Hematopoietic multipotent progenitor cell treated with erythropoietin and hydrocortisone succinate and interleukin-3 and kit ligand, for 17 days (in vitro differentiated cells): ENCODE measurements at regions not wholly inside any gene's neighbourhood (a gene's known extent, or its start where the extent isn't known, plus 50 kb on each side); places are given as distances from the start of the nearest gene placed in this dataset.
"Not testable (repeated sequence)": the region's sequence is repeated elsewhere in the genome, so short reads cannot be mapped to it uniquely, and the experiment has no call there.

Experiments used
- DNase-seq: peaks from one replicate; pipeline ENCODE4 v3.0.0-alpha.2; 2015; ENCODE audit warnings: low spot score

DNA sequence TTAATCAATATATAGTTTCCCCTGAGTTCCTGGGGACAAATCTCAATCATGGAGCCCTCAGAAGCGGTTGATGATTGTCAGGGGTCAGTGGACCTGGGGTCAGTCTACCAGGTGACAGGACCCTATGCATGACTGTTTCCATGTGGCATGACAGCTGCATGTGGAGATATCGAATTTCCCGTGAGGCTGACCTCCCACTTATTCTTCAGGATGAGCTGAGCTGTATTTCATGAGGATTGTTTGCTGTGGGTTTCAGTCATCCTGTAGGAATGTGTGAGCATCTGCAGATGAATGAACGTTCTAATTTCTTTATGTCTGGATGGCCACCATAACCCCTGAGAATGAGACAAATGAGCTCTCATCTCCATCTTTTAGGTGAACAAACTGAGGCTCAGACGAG lies 93.0 kb upstream of the HES1 start:
- DNase-seq = no peak

DNA sequence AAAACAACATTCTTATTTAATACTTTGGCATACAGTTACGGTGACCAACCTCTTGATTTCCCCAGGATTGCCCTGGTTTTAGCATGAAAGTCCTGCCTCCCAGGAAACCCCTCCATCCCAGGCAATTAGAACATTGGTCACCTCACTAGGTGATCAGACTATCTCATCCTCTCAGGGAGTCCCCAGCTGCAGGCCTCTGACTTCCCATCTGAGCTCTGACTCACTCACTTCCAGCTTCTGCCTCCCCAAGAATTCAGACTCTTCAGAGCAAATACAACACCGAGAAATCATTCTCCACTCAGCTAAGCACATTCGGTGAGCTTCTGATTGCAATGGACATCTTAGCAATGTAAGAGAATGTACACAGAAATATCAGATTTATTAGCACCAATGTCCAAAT lies 92.4 kb upstream of the HES1 start:
- DNase-seq = no peak

DNA sequence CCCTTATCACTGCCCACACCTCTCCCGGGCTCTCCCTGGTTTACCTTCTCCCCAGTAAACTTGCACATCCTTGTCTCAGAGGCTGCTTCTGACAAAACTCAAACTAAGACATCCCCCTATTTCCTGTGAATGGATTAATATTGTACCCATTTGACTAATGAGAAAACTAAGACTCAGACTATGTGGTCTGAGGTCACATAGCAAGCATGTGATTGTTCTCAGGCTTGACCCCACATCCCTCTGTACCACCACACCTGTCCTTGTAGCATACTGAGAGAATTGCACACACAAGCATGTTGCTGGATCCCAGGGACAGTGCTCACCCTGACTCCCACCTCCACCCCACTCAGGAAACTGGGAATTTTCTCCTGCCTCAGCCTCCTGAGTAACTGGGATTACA lies 90.7 kb upstream of the HES1 start:
- DNase-seq = no peak

DNA sequence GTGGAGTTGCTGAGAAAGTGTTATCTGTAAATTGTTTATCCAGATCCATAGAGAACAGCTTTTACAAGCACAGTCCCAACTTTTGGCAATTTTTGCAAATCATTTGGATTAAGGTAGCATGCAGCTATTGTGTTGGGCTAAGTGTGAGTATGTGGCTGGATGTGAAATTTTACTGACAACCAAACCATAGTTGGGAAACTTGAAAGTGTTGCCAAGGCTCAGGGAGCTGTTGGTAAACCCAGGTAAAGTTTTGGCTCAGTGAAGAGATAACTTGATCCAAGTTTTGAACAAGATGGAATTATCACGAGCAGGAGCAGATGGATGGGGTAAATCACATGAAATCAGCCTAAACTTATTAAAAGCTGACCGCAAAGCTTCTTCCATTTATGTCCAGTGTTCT lies 90.0 kb upstream of the HES1 start:
- DNase-seq = no peak

GRCh38 chr3:194046531-194046930 lies 89.4 kb upstream of the HES1 start:
- DNase-seq = no peak

- no peak for DNase-seq
Measured at GRCh38 chr3:194046995-194047645, 88.8 kb upstream of the HES1 start.

DNA sequence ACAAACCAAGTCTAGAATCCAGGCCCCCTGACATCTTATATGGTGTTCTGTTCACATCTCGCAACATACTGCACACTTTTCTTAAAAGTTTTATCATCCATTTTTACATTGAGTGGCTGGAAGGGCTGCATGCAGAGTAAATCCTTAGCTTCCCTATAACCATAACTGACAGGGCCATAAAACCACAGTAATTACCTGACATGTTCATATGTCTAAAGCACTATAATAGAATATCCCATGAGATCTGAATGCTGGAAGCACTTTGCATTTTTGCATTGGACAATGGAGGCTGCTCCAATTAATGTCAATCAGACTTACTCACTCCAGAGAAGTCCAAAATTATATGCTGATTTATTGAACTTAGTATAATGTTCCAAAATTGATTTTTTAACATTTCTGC lies 86.6 kb upstream of the HES1 start:
- DNase-seq = no peak

DNA sequence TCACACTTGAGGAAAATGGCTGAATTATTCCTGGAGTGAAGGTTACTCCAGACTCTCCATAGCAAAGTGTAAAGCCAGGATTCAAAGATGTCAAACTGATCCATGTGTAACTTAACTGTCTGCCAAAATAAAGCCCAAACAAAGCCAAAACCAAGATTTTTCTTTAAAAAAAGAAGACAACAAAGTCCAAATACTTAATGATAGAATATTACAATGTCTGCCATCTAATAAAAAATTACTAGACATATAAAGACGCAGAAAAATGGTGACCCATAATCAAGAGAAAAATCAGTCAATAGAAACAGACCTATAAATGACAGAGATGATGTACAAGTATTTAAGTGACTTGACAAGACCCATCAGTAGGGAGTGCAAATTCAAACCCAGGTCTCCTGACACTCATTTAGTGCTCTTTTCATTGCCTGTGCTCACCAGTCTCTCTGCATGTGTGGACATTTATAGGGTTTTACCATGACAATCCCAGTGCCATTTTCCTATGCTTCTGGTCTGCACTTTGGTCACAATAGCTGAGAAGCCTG lies 85.1 kb upstream of the HES1 start:
- no peak for DNase-seq

- DNase-seq = no peak
Measured at GRCh38 chr3:194051366-194052149, 84.4 kb upstream of the HES1 start.

DNA sequence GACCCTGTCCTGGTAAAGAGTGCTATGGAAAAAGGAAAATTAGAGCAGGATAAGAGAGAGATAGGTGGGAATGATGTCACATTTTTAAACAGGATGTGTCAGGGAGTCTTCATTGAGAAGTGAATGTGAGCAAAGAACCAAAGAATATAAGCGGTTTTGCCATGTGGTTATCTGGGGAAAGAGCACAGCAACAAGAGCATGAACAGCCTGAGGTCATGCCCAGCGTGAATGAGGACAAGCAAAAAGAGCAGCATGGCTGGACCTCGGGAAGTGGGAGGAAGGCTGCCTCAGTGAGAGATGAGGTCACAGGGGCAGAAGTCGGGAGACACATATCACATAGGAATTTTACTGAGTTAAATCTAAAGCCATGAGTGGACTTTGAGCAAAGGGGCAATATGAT lies 82.8 kb upstream of the HES1 start:
- DNase-seq = no peak

GRCh38 chr3:194054016-194054415 lies 81.9 kb upstream of the HES1 start:
- no peak for DNase-seq

DNA sequence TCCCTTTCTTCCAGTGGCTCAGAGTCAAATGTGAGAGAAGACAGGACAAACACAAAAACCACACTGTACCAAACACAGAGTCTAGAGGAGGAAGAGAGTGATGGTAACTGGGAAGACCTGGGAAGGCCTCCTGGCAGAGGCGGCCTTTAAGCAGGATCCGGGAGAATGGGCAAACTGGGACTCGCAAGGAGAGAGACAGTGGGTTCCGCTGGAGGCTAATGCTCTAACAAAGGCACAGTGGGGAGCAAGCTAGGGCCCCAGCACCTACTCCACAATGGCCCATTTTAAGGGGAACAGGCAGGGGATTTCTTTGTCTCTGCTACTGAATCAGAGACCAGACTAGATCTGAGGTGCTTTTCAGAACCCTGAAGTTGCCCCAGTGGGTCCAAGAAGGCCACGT lies 81.4 kb upstream of the HES1 start:
- DNase-seq = no peak

DNA sequence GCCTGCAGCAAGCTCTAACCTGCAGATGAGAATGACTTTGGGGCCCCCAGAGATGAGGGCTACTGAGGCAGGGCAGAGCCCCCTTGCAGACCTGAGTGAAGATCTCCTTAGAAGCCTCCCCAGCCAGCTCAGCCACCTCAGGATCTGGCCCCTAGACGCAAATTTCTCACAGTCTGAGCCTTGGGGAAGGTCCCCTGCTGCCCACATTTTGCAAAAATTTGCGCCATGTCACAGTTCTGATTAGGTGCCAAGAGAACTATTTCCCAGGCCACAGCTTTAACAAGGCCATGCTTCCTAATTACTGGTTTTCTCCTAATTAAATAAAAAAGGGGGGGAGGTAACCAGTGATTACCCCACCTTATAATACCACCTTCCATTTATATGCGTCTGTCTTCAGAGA lies 81.0 kb upstream of the HES1 start:
- no peak for DNase-seq

- DNase-seq = not testable (repeated sequence)
Measured at GRCh38 chr3:194056323-194056722, 79.6 kb upstream of the HES1 start.

DNA sequence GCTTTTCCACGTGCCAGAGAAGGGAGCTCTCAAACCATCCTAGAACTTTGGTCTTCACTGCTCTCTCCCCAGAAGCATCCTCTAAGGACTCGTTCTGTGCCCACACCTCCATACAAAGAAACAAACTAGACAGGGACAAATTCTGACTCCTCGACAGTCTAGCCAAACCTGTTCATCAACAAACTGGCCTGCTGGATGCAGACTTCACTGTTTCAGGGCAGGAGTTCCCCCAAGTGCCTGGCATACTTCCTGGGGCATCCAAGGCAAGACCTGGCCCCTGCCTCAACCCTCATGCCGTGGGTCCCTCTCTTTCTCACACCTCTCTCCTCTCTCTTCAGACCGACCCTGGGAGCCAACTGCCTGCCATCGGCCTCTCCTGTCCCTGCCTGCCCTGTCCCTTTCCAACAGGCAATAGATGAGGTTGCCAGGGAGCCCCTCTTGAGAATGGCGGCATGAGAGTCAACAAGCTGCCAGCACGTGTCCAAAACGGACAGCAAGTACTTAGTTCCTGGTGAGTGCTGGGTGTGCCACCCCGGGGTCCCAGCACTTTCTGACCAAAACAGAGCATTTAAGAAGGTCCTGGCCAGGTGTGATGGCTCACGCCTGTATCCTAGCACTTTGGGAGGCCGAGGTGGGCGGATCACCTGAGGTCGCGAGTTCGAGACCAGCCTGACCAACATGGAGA lies 79.1 kb upstream of the HES1 start:
- no peak for DNase-seq

DNA sequence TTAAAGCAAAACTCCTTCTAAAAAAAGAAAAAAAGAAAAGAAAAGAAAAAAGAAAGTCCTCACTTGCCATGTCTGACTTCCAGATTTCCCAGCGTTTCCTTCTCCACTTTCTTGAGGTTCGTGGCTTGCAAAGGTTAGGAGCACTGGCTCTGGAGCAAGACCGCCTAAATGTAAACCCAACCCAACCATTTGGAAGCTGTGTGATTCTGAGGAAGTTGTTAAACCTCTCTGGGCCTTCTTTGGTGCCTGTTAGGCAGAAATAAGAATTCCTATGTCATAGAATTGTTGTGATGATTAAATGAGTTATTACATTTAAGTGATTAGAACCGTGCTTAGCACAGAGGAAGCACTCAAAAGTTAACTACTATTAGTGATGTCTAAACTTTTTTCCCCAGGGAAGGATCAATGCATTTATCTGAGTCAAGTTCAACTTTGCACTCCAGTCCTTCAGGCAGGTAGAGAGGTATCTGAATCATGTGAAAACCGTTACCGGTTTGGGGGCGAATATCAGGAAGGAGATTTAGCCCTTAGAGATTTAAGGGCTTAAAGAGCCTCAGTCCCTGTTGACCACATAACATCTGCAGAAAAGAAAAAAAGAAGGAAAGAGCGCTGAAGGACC lies 78.3 kb upstream of the HES1 start:
- DNase-seq = no peak

GRCh38 chr3:194058189-194058571 lies 77.8 kb upstream of the HES1 start:
- no peak for DNase-seq

DNA sequence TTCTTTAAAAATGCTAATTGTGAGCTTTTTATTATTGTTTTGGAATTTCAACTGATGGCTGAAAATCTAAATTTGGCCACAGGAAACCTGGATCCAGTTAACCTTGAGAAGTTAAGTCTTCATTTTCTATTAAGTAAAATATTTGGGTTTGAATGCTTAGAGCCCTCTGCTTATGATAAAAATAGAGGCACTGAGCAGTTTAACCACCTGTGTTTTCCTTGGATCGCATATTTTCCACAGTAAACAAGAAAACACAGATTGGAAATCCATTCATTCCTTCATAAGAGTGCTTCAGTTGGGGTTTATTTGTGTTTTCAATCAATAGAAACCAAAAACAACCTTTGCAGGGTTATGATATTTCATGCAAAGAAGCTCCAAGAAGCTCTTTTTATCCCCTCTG lies 77.2 kb upstream of the HES1 start:
- no peak for DNase-seq

DNA sequence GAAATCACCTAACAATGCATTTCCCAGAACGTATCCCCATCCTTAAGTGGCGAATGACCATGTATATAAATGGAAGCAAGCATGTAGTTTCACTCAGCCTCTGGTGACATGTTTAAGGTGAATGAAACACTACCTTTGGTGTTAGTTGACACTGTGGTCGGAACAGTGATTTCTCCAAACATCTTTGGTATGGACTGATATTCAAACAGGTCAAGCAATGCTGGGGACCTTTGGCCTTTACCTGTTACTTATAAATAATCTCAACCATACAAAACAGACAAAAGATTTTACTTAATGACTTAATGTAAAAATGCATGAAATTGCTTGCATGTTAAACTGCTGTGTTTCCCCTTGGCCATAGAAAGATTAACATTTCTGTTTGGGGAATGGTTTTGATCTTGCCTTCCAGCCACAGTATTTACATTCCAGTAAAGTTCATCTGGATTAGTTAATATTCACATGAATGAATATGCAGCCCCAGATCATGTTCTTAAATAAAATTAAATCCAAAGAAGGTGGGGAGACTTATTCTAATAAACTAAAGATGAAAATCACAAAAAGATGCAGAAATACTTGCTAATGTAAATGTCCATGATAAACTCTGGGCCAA lies 74.4 kb upstream of the HES1 start:
- no peak for DNase-seq

DNA sequence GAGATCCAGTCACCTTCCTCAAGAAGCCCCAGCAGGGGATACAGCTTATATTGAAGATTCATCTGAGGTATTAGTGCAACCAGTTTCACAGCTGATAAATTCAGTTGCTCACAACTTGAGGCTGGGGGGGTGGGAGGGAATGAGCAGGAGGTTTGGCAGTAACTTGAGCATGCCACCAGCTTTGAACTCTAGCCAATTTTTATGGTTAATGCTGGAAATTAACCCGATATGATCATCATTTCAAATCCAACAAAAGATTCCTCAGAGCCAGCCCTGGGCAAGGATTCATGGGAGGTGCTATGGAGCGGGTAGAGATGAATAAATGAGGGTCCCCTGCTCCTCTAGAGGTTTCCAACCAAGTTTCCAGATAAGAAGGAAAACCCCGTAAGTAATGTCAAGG lies 73.1 kb upstream of the HES1 start:
- no peak for DNase-seq

DNA sequence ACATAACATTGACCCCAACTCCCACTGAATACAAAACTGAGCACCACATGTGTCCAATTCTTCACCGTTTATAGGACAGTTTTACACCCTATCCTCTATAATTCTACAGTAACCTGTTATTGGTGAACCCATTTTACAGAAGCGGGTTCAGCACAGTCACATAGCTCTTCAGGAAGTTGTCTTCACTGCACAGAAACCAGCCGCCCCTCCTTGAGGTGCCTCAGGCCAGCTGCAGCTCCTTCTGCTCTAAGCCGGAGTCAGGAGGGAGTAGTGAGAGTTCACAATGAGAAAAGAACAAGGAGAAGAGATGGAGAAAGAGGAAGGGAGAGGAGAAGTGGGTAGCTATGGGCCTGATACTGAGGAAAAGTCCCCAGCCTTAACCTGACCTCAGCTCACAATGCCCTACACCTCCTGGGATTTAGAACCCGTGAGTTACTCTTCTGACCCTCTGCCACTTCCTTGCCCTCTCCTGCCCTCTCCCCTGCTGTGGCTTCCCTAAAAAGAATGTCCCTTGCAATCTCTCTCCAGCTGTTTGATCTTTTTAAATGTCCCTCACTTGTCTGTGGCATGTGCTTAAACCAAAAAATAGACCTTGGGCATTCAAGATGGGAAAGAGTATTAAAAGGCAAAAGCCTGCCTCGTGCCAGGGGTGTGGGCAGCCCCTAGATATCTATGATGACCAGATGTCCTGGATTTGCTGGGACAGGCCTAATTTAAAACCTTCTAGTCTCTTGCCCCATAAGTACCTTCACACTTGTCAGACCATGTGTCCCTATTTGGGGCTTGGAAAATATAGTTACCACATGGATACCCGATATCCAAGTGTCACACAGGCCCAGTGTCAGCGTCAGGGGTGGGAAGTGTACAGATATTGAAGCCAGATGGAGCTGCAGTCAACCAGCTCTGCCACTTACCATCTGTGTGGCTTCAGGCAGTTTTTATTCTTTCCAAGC lies 71.3 kb upstream of the HES1 start:
- DNase-seq = no peak
